CD14-positive monocyte (primary cell): ENCODE measurements at regions not wholly inside any gene's neighbourhood (a gene's known extent, or its start where the extent isn't known, plus 50 kb on each side); places are given as distances from the start of the nearest gene placed in this dataset.

Source experiments
- DNase-seq, 3 donors: peaks; one replicate each; pipeline ENCODE4 v3.0.0-alpha.2; 2011 to 2022
- H2AFZ ChIP-seq: 2 replicates; pipeline ENCODE4 v1.6.0; 2012; ENCODE audit warnings: mild to moderate bottlenecking, low read depth, low read length, inconsistent platforms; ENCODE audit not compliant: insufficient read depth, poor library complexity, severe bottlenecking
- H3K27ac ChIP-seq, 2 donors: 1 replicate in 1 of 2; 2 replicates in 1 of 2; pipeline ENCODE4 v1.5.1; 2012 to 2013; ENCODE audit warnings: low read length in 2 of 2, control low read depth in 1 of 2, inconsistent platforms in 1 of 2, low read depth in 1 of 2, mild to moderate bottlenecking in 1 of 2
- H3K27me3 ChIP-seq, 2 donors: one replicate each; pipeline versions ENCODE4 v1.6.0 to v1.6.1; 2011 to 2013; ENCODE audit warnings: low read length in 2 of 2; ENCODE audit not compliant: control insufficient read depth in 2 of 2, insufficient read depth in 2 of 2
- H3K36me3 ChIP-seq, 2 donors: replicated peaks in 1 of 2; 1 replicate in 1 of 2; 2 replicates in 1 of 2; pipeline versions ENCODE4 v1.5.1 to v1.6.1; 2012 to 2013; ENCODE audit warnings: low read length in 2 of 2, control low read depth in 1 of 2, inconsistent platforms in 1 of 2, mild to moderate bottlenecking in 1 of 2; ENCODE audit not compliant: insufficient read depth in 2 of 2, control insufficient read depth in 1 of 2
- H3K4me1 ChIP-seq, 2 donors: 1 replicate in 1 of 2; 2 replicates in 1 of 2; pipeline versions ENCODE4 v1.5.1 to v1.6.1; 2012 to 2013; ENCODE audit warnings: low read length in 2 of 2, control low read depth in 1 of 2, inconsistent platforms in 1 of 2, mild to moderate bottlenecking in 1 of 2, moderate library complexity in 1 of 2; ENCODE audit not compliant: insufficient read depth in 2 of 2, control insufficient read depth in 1 of 2
- H3K4me2 ChIP-seq: replicated peaks from 2 replicates; pipeline ENCODE3; 2012; ENCODE audit warnings: low read length, moderate library complexity, mild to moderate bottlenecking; ENCODE audit not compliant: poor library complexity, severe bottlenecking; ENCODE audit errors: extremely low read depth
- H3K4me3 ChIP-seq, 3 experiments: fragments of 200-600 bp in 1 of 3; sonication (generic) in 1 of 3; replicated peaks in 1 of 3; 1 replicate in 2 of 3; 2 replicates in 1 of 3; pipeline ENCODE4 v1.5.1; 2011 to 2013; ENCODE audit warnings: low read length in 3 of 3, mild to moderate bottlenecking in 3 of 3, control low read depth in 2 of 3, low read depth in 2 of 3, inconsistent platforms in 1 of 3, moderate library complexity in 1 of 3
- H3K79me2 ChIP-seq: 2 replicates; pipeline ENCODE4 v1.6.0; 2012; ENCODE audit warnings: mild to moderate bottlenecking, control low read depth, inconsistent platforms, low read length, moderate library complexity; ENCODE audit not compliant: insufficient read depth
- H3K9ac ChIP-seq: 2 replicates; pipeline ENCODE4 v1.6.0; 2017; ENCODE audit warnings: low read length, mild to moderate bottlenecking; ENCODE audit not compliant: insufficient read depth, poor library complexity, severe bottlenecking
- H3K9me3 ChIP-seq, 2 donors: replicated peaks in 1 of 2; 1 replicate in 1 of 2; 2 replicates in 1 of 2; pipeline versions ENCODE4 v1.5.1 to v1.6.1; 2012 to 2013; ENCODE audit warnings: low read length in 2 of 2, control low read depth in 1 of 2; ENCODE audit not compliant: control insufficient read depth in 1 of 2, insufficient read depth in 1 of 2
- H4K20me1 ChIP-seq: 2 replicates; pipeline ENCODE4 v1.6.0; 2012; ENCODE audit warnings: mild to moderate bottlenecking, low read length, control low read depth, moderate library complexity; ENCODE audit not compliant: insufficient read depth
- H3K27ac Mint-ChIP-seq, 7 donors: one replicate each; pipeline ENCODE4 v1.8.0; 2020; ENCODE audit warnings: mild to moderate bottlenecking in 7 of 7, mixed read lengths in 7 of 7, moderate library complexity in 6 of 7, inconsistent platforms in 2 of 7
- H3K27me3 Mint-ChIP-seq, 3 donors: one replicate each; pipeline ENCODE4 v1.8.0; 2021 to 2022; ENCODE audit warnings: low read depth in 3 of 3, mild to moderate bottlenecking in 3 of 3, mixed read lengths in 3 of 3, moderate library complexity in 3 of 3, inconsistent platforms in 1 of 3
- H3K36me3 Mint-ChIP-seq, 2 donors: one replicate each; pipeline ENCODE4 v1.8.0; 2020; ENCODE audit warnings: mixed read lengths in 2 of 2, inconsistent platforms in 1 of 2, mild to moderate bottlenecking in 1 of 2
- H3K4me1 Mint-ChIP-seq: one replicate; pipeline ENCODE4 v1.8.0; 2020; ENCODE audit warnings: mild to moderate bottlenecking, mixed read lengths
- H3K4me3 Mint-ChIP-seq, 2 donors: one replicate each; pipeline ENCODE4 v1.8.0; 2020; ENCODE audit warnings: mild to moderate bottlenecking in 2 of 2, mixed read lengths in 2 of 2, moderate library complexity in 1 of 2
- H3K9me3 Mint-ChIP-seq, 7 donors: one replicate each; pipeline ENCODE4 v1.8.0; 2020 to 2022; ENCODE audit warnings: mixed read lengths in 7 of 7, mild to moderate bottlenecking in 6 of 7, moderate library complexity in 6 of 7, inconsistent platforms in 2 of 7
- WGBS: methylation state at CpG from one replicate; pipeline ENCODE4 v1.1.5; 2013; ENCODE audit warnings: missing lambda C conversion rate; ENCODE audit not compliant: insufficient coverage; 5-methylcytosine and 5-hydroxymethylcytosine counted together
- intact Hi-C, 2 donors: fragments of 100-400 bp; cut with micrococcal nuclease; formaldehyde crosslinking; loops; one replicate each; pipeline versions ENCODE4 v1.15.0 to v1.15.1; 2023
- TF ChIP-seq, protein P1 (sequence below): fragments of 200-600 bp; IDR thresholded peaks from one replicate; pipeline ENCODE4 v1.8.0; 2022; ENCODE audit warnings: antibody characterized with exemption, mild to moderate bottlenecking

DNA sequence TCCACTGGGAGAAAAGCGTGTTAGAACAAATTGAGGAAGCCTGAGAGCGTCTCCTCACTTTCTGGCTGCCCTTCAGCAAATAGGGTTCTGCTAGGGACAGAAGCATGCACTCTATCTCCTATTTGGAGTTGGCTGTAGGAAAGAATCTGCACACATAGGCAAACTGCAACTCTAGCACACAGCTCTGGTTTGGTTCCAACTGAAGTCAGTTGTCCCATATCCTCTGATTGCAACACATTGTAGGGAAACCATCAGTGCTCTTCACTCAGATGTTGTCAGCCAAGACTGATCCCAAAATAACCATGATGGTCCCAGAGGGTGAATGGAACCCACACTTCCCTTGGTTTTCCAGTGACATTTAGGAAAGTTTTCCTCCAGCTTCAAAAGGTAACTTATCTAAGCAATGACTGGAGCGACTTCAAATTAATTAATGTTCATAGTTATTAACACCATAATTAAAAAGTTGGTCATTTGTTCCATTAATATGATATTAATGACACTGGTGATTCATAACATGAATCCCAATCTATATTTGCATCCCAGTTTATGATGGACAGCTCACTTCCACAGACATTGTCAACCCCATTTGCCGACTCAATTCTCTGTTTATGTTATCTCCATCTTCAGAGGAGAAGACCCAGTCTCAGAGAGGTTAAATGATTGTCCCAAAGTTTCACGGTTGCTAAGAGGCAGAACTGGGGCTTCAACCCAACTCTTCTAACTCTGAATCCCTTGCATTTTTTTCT, 136.7 kb upstream of the ZNF462 start:
- intact Hi-C loops: no loop called here
- Mint-ChIP-seq H3K27ac (no peak overlapping the region), H3K36me3 (no peaks in the 10 kb centered on the region), H3K27me3 (peaks cover 0 to 1% (median 0%) of the 10 kb centered on the region in 3 donors), H3K4me1 (no peaks in the 10 kb centered on the region), H3K4me3 (no peak overlapping the region), H3K9me3 (peaks cover 0 to 4% (median 0%) of the 10 kb centered on the region in 7 donors)
- Histone ChIP-seq H3K36me3 (no peaks in the 10 kb centered on the region), H3K9ac (no peak overlapping the region), H3K27ac (no peak overlapping the region), H3K9me3 (no peaks in the 10 kb centered on the region), H3K4me2 (no peak overlapping the region), H3K27me3 (no peaks in the 10 kb centered on the region), H3K79me2 (no peaks in the 10 kb centered on the region), H3K4me3 (no peak overlapping the region), H3K4me1 (no peaks in the 10 kb centered on the region), H2AFZ (no peak overlapping the region), H4K20me1 (no peaks in the 10 kb centered on the region)
- WGBS: 100% methylated on average over 1 of the region's 5 CpGs
- TF ChIP-seq, protein P1, sequence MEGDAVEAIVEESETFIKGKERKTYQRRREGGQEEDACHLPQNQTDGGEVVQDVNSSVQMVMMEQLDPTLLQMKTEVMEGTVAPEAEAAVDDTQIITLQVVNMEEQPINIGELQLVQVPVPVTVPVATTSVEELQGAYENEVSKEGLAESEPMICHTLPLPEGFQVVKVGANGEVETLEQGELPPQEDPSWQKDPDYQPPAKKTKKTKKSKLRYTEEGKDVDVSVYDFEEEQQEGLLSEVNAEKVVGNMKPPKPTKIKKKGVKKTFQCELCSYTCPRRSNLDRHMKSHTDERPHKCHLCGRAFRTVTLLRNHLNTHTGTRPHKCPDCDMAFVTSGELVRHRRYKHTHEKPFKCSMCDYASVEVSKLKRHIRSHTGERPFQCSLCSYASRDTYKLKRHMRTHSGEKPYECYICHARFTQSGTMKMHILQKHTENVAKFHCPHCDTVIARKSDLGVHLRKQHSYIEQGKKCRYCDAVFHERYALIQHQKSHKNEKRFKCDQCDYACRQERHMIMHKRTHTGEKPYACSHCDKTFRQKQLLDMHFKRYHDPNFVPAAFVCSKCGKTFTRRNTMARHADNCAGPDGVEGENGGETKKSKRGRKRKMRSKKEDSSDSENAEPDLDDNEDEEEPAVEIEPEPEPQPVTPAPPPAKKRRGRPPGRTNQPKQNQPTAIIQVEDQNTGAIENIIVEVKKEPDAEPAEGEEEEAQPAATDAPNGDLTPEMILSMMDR: no peak
- no peak for DNase-seq

DNA sequence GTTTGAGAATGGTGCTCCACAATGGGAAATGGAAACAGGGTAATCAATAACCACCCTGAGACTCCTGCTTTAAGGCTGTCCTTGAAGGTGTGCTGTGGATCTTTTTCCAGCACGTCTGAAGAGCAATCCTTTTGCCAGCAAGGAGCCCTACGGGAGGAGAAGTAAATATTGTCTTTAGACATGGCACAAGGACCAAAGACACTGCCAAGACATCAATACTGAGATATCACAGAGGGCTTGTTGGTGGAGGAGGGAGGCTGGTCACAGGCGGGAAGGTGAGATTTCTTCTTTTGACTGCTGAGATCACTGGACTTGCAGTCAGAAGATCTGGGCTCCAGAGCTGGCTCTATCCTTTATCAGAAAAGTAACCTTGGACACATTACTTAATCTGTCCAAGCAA, 135.0 kb upstream of the ZNF462 start:
- DNase-seq: no peak
- Mint-ChIP-seq H3K27me3 (peaks cover 0 to 2% (median 0%) of the 10 kb centered on the region in 3 donors), H3K4me1 (no peaks in the 10 kb centered on the region), H3K9me3 (peaks cover 0 to 5% (median 2%) of the 10 kb centered on the region in 7 donors), H3K36me3 (no peaks in the 10 kb centered on the region), H3K27ac (no peak overlapping the region), H3K4me3 (no peak overlapping the region)
- H3K4me3 ChIP-seq: no peak overlapping the region
- H3K27ac ChIP-seq: no peak overlapping the region
- WGBS: 100% methylated on average over 1 of the region's 3 CpGs
- no peak overlapping the region for H2AFZ ChIP-seq
- intact Hi-C loops: no loop called here
- no peak overlapping the region for H3K4me2 ChIP-seq
- H3K79me2 ChIP-seq: no peaks in the 10 kb centered on the region
- H3K4me1 ChIP-seq: no peaks in the 10 kb centered on the region
- TF ChIP-seq, protein P1: no peak
- H3K27me3 ChIP-seq: no peaks in the 10 kb centered on the region
- H3K9ac ChIP-seq: no peak overlapping the region
- H4K20me1 ChIP-seq: no peaks in the 10 kb centered on the region
- no peaks in the 10 kb centered on the region for H3K36me3 ChIP-seq
- no peaks in the 10 kb centered on the region for H3K9me3 ChIP-seq
